Esophagus muscularis mucosa (tissue), 4 donors: ENCODE measurements at regions not wholly inside any gene's neighbourhood (a gene's known extent, or its start where the extent isn't known, plus 50 kb on each side); places are given as distances from the start of the nearest gene placed in this dataset.

Experiments
- DNase-seq: peaks from one replicate; pipeline ENCODE4 v3.0.0-alpha.2; 2017; ENCODE audit errors: extremely low spot score
- H3K27ac ChIP-seq, 4 donors: fragments of 200-600 bp; sonication (generic); replicated peaks in 1 of 4; 1 replicate in 3 of 4; 2 replicates in 1 of 4; pipeline ENCODE4 v1.5.1; 2016 to 2019; ENCODE audit warnings: mild to moderate bottlenecking in 1 of 4
- H3K27me3 ChIP-seq, 4 donors: fragments of 200-600 bp; sonication (generic); one replicate each; pipeline versions ENCODE4 v1.5.1 to v1.6.0; 2016 to 2019
- H3K36me3 ChIP-seq, 4 donors: fragments of 200-600 bp; sonication (generic); one replicate each; pipeline ENCODE4 v1.5.1; 2016 to 2019
- H3K4me1 ChIP-seq, 4 donors: fragments of 200-600 bp; sonication (generic); one replicate each; pipeline ENCODE4 v1.5.1; 2016 to 2019
- H3K4me3 ChIP-seq, 4 donors: fragments of 200-600 bp; sonication (generic); 1 replicate in 2 of 4; 2 replicates in 2 of 4; pipeline ENCODE4 v1.5.1; 2016 to 2019; ENCODE audit warnings: mild to moderate bottlenecking in 4 of 4, moderate library complexity in 1 of 4
- H3K9me3 ChIP-seq, 4 donors: fragments of 200-600 bp; sonication (generic); 1 replicate in 3 of 4; 2 replicates in 1 of 4; pipeline ENCODE4 v1.5.1; 2016 to 2019
- CTCF ChIP-seq, 3 experiments: fragments of 200-600 bp in 2 of 3; fragments of 450-650 bp in 1 of 3; sonication (generic) in 2 of 3; IDR thresholded peaks; one replicate each; pipeline ENCODE4 v1.5.1; 2017 to 2019; ENCODE audit warnings: antibody characterized with exemption in 3 of 3, mild to moderate bottlenecking in 2 of 3, moderate library complexity in 1 of 3
- EP300 ChIP-seq: sonication (generic); formaldehyde crosslinking; IDR thresholded peaks from one replicate; pipeline ENCODE4 v1.6.1; 2017; ENCODE audit warnings: antibody characterized with exemption
- POLR2A ChIP-seq: fragments of 450-650 bp; IDR thresholded peaks from one replicate; pipeline ENCODE4 v1.6.1; 2017; ENCODE audit warnings: antibody characterized with exemption, moderate library complexity, mild to moderate bottlenecking, low read depth
- POLR2AphosphoS5 ChIP-seq, 2 donors: sonication (generic); formaldehyde crosslinking; IDR thresholded peaks; one replicate each; pipeline ENCODE4 v1.6.1; 2017; ENCODE audit warnings: antibody characterized with exemption in 2 of 2
- WGBS: methylation state at CpG from one replicate; pipeline ENCODE4 v1.1.5; 2018; 5-methylcytosine and 5-hydroxymethylcytosine counted together
- intact Hi-C: fragments of 100-400 bp; cut with DNase I; formaldehyde crosslinking; loops from one replicate; pipeline ENCODE4 v1.15.1; 2023

- no peak for DNase-seq
- Histone ChIP-seq H3K4me3 (no peak overlapping the region), H3K4me1 (no peaks in the 10 kb centered on the region), H3K27ac (no peak overlapping the region), H3K9me3 (no peaks in the 10 kb centered on the region), H3K36me3 (no peaks in the 10 kb centered on the region), H3K27me3 (no peaks in the 10 kb centered on the region)
- intact Hi-C loops: no loop called here
- TF ChIP-seq EP300 (no peak), POLR2A (no peak), CTCF (IDR thresholded peaks at IDR 0.05) (no peak), POLR2AphosphoS5 (IDR thresholded peaks at IDR 0.05) (no peak)
- WGBS: 85% methylated on average over 4 of the region's 4 CpGs
Observed at GRCh38 chr4:38422850-38423249, 241.1 kb upstream of the KLF3 start.

- 80% methylated on average over 9 of the region's 9 CpGs for WGBS
Observed at GRCh38 chr4:38424151-38424871, 239.7 kb upstream of the KLF3 start.

GRCh38 chr4:38426532-38426931 is 237.5 kb upstream of the KLF3 start:
- DNase-seq: no peak
- TF ChIP-seq CTCF (IDR thresholded peaks at IDR 0.05): no peak
- TF ChIP-seq POLR2A: no peak
- no peak for TF ChIP-seq POLR2AphosphoS5 (IDR thresholded peaks at IDR 0.05)
- TF ChIP-seq EP300: no peak
- H3K4me3 ChIP-seq: no peak overlapping the region
- H3K27me3 ChIP-seq: no peaks in the 10 kb centered on the region
- intact Hi-C loops: no loop called here
- H3K36me3 ChIP-seq: no peaks in the 10 kb centered on the region
- H3K27ac ChIP-seq: no peak overlapping the region
- H3K9me3 ChIP-seq: no peaks in the 10 kb centered on the region
- H3K4me1 ChIP-seq: no peaks in the 10 kb centered on the region

More at GRCh38 chr4:38424151-38424871, 239.7 kb upstream of the KLF3 start:
- H3K27me3 ChIP-seq: no peaks in the 10 kb centered on the region
- no peak overlapping the region for H3K27ac ChIP-seq
- no peak for DNase-seq
- no peaks in the 10 kb centered on the region for H3K9me3 ChIP-seq
- intact Hi-C loops: no loop called here
- H3K36me3 ChIP-seq: no peaks in the 10 kb centered on the region
- H3K4me3 ChIP-seq: no peak overlapping the region
- no peaks in the 10 kb centered on the region for H3K4me1 ChIP-seq
- TF ChIP-seq EP300 (no peak), CTCF (IDR thresholded peaks at IDR 0.05) (no peak), POLR2A (no peak), POLR2AphosphoS5 (IDR thresholded peaks at IDR 0.05) (no peak)

GRCh38 chr4:38430841-38431240 is 233.2 kb upstream of the KLF3 start:
- Histone ChIP-seq H3K9me3 (peaks cover 0 to 4% (median 0%) of the 10 kb centered on the region in 4 donors), H3K27me3 (no peaks in the 10 kb centered on the region), H3K27ac (no peak overlapping the region), H3K4me1 (no peaks in the 10 kb centered on the region), H3K36me3 (no peaks in the 10 kb centered on the region), H3K4me3 (no peak overlapping the region)
- no peak for DNase-seq
- 95% methylated on average over 2 of the region's 2 CpGs for WGBS
- intact Hi-C loops: no loop called here
- TF ChIP-seq POLR2A (no peak), CTCF (IDR thresholded peaks at IDR 0.05) (no peak), EP300 (no peak)
